Keratinocyte (primary cell): ENCODE measurements at regions not wholly inside any gene's neighbourhood (a gene's known extent, or its start where the extent isn't known, plus 50 kb on each side); places are given as distances from the start of the nearest gene placed in this dataset.
"Not testable (repeated sequence)": the region's sequence is repeated elsewhere in the genome, so short reads cannot be mapped to it uniquely, and the experiment has no call there.

Experiments
- DNase-seq: peaks from one replicate; pipeline ENCODE4 v3.0.0-alpha.2; 2011; ENCODE audit warnings: low read depth, missing footprints, low spot score
- FAIRE-seq: peaks from 2 replicates; lab custom pipeline; 2011; peaks lifted over from hg19 to GRCh38; lab: Jason Lieb, UNC
- H2AFZ ChIP-seq: 2 replicates; pipeline ENCODE4 v1.6.0; 2012; ENCODE audit warnings: low read length, control low read depth, inconsistent platforms; ENCODE audit not compliant: control insufficient read depth
- H3K27ac ChIP-seq: 2 replicates; pipeline ENCODE4 v1.5.1; 2011; ENCODE audit warnings: low read length; ENCODE audit not compliant: control insufficient read depth, insufficient read depth
- H3K27me3 ChIP-seq: 3 replicates; pipeline ENCODE4 v1.6.0; 2011; ENCODE audit warnings: low read length; ENCODE audit not compliant: control insufficient read depth, insufficient read depth; ENCODE audit errors: extremely low read depth
- H3K36me3 ChIP-seq, 2 experiments: 2 replicates in 1 of 2; 3 replicates in 1 of 2; pipeline ENCODE4 v1.5.1; 2011; ENCODE audit warnings: low read length in 2 of 2, mild to moderate bottlenecking in 1 of 2; ENCODE audit not compliant: control insufficient read depth in 2 of 2, insufficient read depth in 2 of 2; ENCODE audit errors: extremely low read depth in 1 of 2
- H3K4me1 ChIP-seq: 3 replicates; pipeline ENCODE4 v1.5.1; 2011; ENCODE audit warnings: low read length; ENCODE audit not compliant: control insufficient read depth, insufficient read depth; ENCODE audit errors: extremely low read depth
- H3K4me2 ChIP-seq: 3 replicates; pipeline ENCODE4 v1.6.0; 2011; ENCODE audit warnings: low read depth, low read length; ENCODE audit not compliant: control insufficient read depth, insufficient read depth; ENCODE audit errors: extremely low read depth
- H3K4me3 ChIP-seq, 3 experiments: fragments of 200-600 bp in 1 of 3; sonication (generic) in 1 of 3; 2 replicates in 2 of 3; 3 replicates in 1 of 3; pipeline ENCODE4 v1.5.1; 2011 to 2016; ENCODE audit warnings: low read length in 3 of 3, mild to moderate bottlenecking in 3 of 3, control low read depth in 2 of 3, inconsistent platforms in 1 of 3, low read depth in 1 of 3, mixed read lengths in 1 of 3, mixed run types in 1 of 3, moderate library complexity in 1 of 3; ENCODE audit not compliant: control insufficient read depth in 2 of 3, insufficient read depth in 2 of 3; ENCODE audit errors: extremely low read depth in 1 of 3
- H3K79me2 ChIP-seq: 2 replicates; pipeline ENCODE4 v1.6.0; 2012; ENCODE audit warnings: low read length; ENCODE audit not compliant: control insufficient read depth, insufficient read depth
- H3K9ac ChIP-seq: 3 replicates; pipeline ENCODE4 v1.6.0; 2011; ENCODE audit warnings: low read length; ENCODE audit not compliant: control insufficient read depth, insufficient read depth; ENCODE audit errors: extremely low read depth
- H3K9me1 ChIP-seq: 3 replicates; pipeline ENCODE4 v1.6.0; 2011; ENCODE audit warnings: low read length; ENCODE audit not compliant: control insufficient read depth, insufficient read depth; ENCODE audit errors: extremely low read depth
- H3K9me3 ChIP-seq: 2 replicates; pipeline ENCODE4 v1.5.1; 2012; ENCODE audit warnings: low read depth, low read length; ENCODE audit not compliant: control insufficient read depth
- H4K20me1 ChIP-seq: 3 replicates; pipeline ENCODE4 v1.6.0; 2011; ENCODE audit warnings: low read length; ENCODE audit not compliant: control insufficient read depth, insufficient read depth; ENCODE audit errors: extremely low read depth
- CTCF ChIP-seq, 3 experiments: IDR thresholded peaks in 1 of 3; conservative IDR thresholded peaks in 1 of 3; optimal IDR thresholded peaks in 1 of 3; 2 replicates in 2 of 3; 3 replicates in 1 of 3; pipeline versions ENCODE3 to v1.5.1; 2011; ENCODE audit warnings: low read length in 3 of 3, mild to moderate bottlenecking in 3 of 3, moderate library complexity in 2 of 3, control low read depth in 1 of 3, inconsistent platforms in 1 of 3; ENCODE audit not compliant: insufficient read depth in 2 of 3; ENCODE audit errors: extremely low read depth in 1 of 3
- EZH2 ChIP-seq: IDR thresholded peaks from one replicate; pipeline ENCODE4 v1.6.1; 2012; ENCODE audit warnings: inconsistent platforms, mild to moderate bottlenecking, low read length, moderate library complexity
- dilution Hi-C: fragments of 300-500 bp; cut with MboI; formaldehyde crosslinking; loops from one replicate; pipeline ENCODE4 v1.7.0; 2020; ENCODE audit warnings: low sequenced_read_pairs; ENCODE audit not compliant: extremely low pct_ligation_motif_present

GRCh38 chr6:78631976-78632375 lies 235.4 kb upstream of the IRAK1BP1 start:
- Histone ChIP-seq H3K9me1 (no peaks in the 10 kb centered on the region), H3K27me3 (no peaks in the 10 kb centered on the region), H4K20me1 (no peaks in the 10 kb centered on the region), H3K36me3 (no peaks in the 10 kb centered on the region), H3K9me3 (no peaks in the 10 kb centered on the region), H3K79me2 (no peaks in the 10 kb centered on the region), H2AFZ (no peak overlapping the region), H3K4me1 (no peaks in the 10 kb centered on the region), H3K9ac (no peak overlapping the region), H3K4me3 (no peak overlapping the region), H3K27ac (no peak overlapping the region), H3K4me2 (no peak overlapping the region)
- DNase-seq: no peak
- no peak for FAIRE-seq
- dilution Hi-C loops: no loop called here
- TF ChIP-seq EZH2 (no peak), CTCF (optimal IDR thresholded peaks at IDR 0.05 in 1 of 3, IDR thresholded peaks at IDR 0.05 in 1 of 3, conservative IDR thresholded peaks at IDR 0.05 in 1 of 3; ENCODE audit: extremely low read depth in 1 of 3, insufficient read depth in 2 of 3, low read length in 3 of 3) (no peak)

GRCh38 chr6:78639111-78640110 lies 227.9 kb upstream of the IRAK1BP1 start:
- H3K79me2 ChIP-seq: no peaks in the 10 kb centered on the region
- no peaks in the 10 kb centered on the region for H3K27me3 ChIP-seq
- no peak overlapping the region for H3K4me2 ChIP-seq
- no peaks in the 10 kb centered on the region for H3K4me1 ChIP-seq
- DNase-seq (no peak), FAIRE-seq (no peak)
- H3K9me1 ChIP-seq: no peaks in the 10 kb centered on the region
- H4K20me1 ChIP-seq: no peaks in the 10 kb centered on the region
- no peak overlapping the region for H3K27ac ChIP-seq
- dilution Hi-C loops: no loop called here
- H3K4me3 ChIP-seq: no peak overlapping the region
- H3K9me3 ChIP-seq: no peaks in the 10 kb centered on the region
- TF ChIP-seq EZH2 (no peak), CTCF (optimal IDR thresholded peaks at IDR 0.05 in 1 of 3, IDR thresholded peaks at IDR 0.05 in 1 of 3, conservative IDR thresholded peaks at IDR 0.05 in 1 of 3; ENCODE audit: extremely low read depth in 1 of 3, insufficient read depth in 2 of 3, low read length in 3 of 3) (no peak)
- no peak overlapping the region for H2AFZ ChIP-seq
- no peak overlapping the region for H3K9ac ChIP-seq
- no peaks in the 10 kb centered on the region for H3K36me3 ChIP-seq

GRCh38 chr6:78643976-78644375 lies 223.4 kb upstream of the IRAK1BP1 start:
- DNase-seq, H3K9me3 ChIP-seq, H3K27ac ChIP-seq, H3K79me2 ChIP-seq, dilution Hi-C loops, H2AFZ ChIP-seq, H3K27me3 ChIP-seq, H3K9me1 ChIP-seq, FAIRE-seq, H3K36me3 ChIP-seq, H3K9ac ChIP-seq, H3K4me2 ChIP-seq, H4K20me1 ChIP-seq, H3K4me3 ChIP-seq, H3K4me1 ChIP-seq: not testable (repeated sequence)
